ENCODE measurements at regions not wholly inside any gene's neighbourhood (a gene's known extent, or its start where the extent isn't known, plus 50 kb on each side); places are given as distances from the start of the nearest gene placed in this dataset.
A peak's percentile ranks its signal among the peaks of the same experiment; 100 is the strongest.
"Not testable (repeated sequence)": the region's sequence is repeated elsewhere in the genome, so short reads cannot be mapped to it uniquely, and the experiment has no call there.

- POLR2A ChIA-PET, result no interaction called here
- peak; percentile 22 for DNase-seq (ENCODE audit: extremely low spot score)
Observed at GRCh38 chr2:173720306-173720705, 244.9 kb downstream of the SP3 start.

GRCh38 chr2:173734797-173735196 lies 230.4 kb downstream of the SP3 start:
- ChIA-PET CTCF (no interaction called here), POLR2A (no interaction called here)
- TF ChIP-seq TARDBP (IDR thresholded peaks at IDR 0.05), result no peak
- no peak for TF ChIP-seq L3MBTL2 (conservative IDR thresholded peaks at IDR 0.05)
- no peak for TF ChIP-seq ARNT (IDR thresholded peaks at IDR 0.05)
- TF ChIP-seq SUZ12 (IDR thresholded peaks at IDR 0.05), result no peak
- TF ChIP-seq ELF4 (IDR thresholded peaks at IDR 0.05), result no peak
- TF ChIP-seq SP1 (IDR thresholded peaks at IDR 0.05), result no peak
- TF ChIP-seq FOXA1 (IDR thresholded peaks at IDR 0.05), result no peak
- no peak for TF ChIP-seq FOXM1 (IDR thresholded peaks at IDR 0.05; ENCODE audit: borderline replicate concordance)
- TF ChIP-seq FOXK2 (IDR thresholded peaks at IDR 0.05), result no peak
- TF ChIP-seq CTBP1 (IDR thresholded peaks at IDR 0.05; ENCODE audit: borderline replicate concordance), result no peak
- TF ChIP-seq BHLHE40 (IDR thresholded peaks at IDR 0.05; ENCODE audit: borderline replicate concordance), result no peak
- TF ChIP-seq PKNOX1 (IDR thresholded peaks at IDR 0.05), result no peak
- TF ChIP-seq ZNF384 (IDR thresholded peaks at IDR 0.05), result no peak
- DNase-seq (ENCODE audit: extremely low spot score), result no peak

More at GRCh38 chr2:173720306-173720705, 244.9 kb downstream of the SP3 start:
- TF ChIP-seq BHLHE40 (IDR thresholded peaks at IDR 0.05; ENCODE audit: borderline replicate concordance) (no peak), FOXA1 (IDR thresholded peaks at IDR 0.05) (no peak), ZNF384 (IDR thresholded peaks at IDR 0.05) (no peak)
- CTCF ChIA-PET, result no interaction called here

GRCh38 chr2:173737954-173738575 lies 227.1 kb downstream of the SP3 start:
- DNase-seq (ENCODE audit: extremely low spot score); CTCF ChIA-PET; POLR2A ChIA-PET: not testable (repeated sequence)

- no peak for TF ChIP-seq ZNF384 (IDR thresholded peaks at IDR 0.05)
- no peak for TF ChIP-seq TARDBP (IDR thresholded peaks at IDR 0.05)
- TF ChIP-seq SUZ12 (IDR thresholded peaks at IDR 0.05), result no peak
- TF ChIP-seq FOXA1 (IDR thresholded peaks at IDR 0.05), result no peak
- TF ChIP-seq LEF1 (IDR thresholded peaks at IDR 0.05; ENCODE audit: borderline replicate concordance), result no peak
- TF ChIP-seq PKNOX1 (IDR thresholded peaks at IDR 0.05), result no peak
- TF ChIP-seq L3MBTL2 (conservative IDR thresholded peaks at IDR 0.05), result no peak
- no peak for TF ChIP-seq SP1 (IDR thresholded peaks at IDR 0.05)
- TF ChIP-seq CTBP1 (IDR thresholded peaks at IDR 0.05; ENCODE audit: borderline replicate concordance), result no peak
- TF ChIP-seq ARNT (IDR thresholded peaks at IDR 0.05), result no peak
- no peak for TF ChIP-seq FOXM1 (IDR thresholded peaks at IDR 0.05; ENCODE audit: borderline replicate concordance)
- no peak for TF ChIP-seq BHLHE40 (IDR thresholded peaks at IDR 0.05; ENCODE audit: borderline replicate concordance)
- TF ChIP-seq FOXK2 (IDR thresholded peaks at IDR 0.05), result no peak
- ChIA-PET POLR2A (no interaction called here), CTCF (no interaction called here)
- no peak for DNase-seq (ENCODE audit: extremely low spot score)
Observed at GRCh38 chr2:173739006-173739405, 226.2 kb downstream of the SP3 start.

GRCh38 chr2:173740639-173741038 lies 224.5 kb downstream of the SP3 start:
- CTCF ChIA-PET, result no interaction called here
- TF ChIP-seq ELF4 (IDR thresholded peaks at IDR 0.05), result no peak
- no peak for TF ChIP-seq ZNF384 (IDR thresholded peaks at IDR 0.05)
- no peak for TF ChIP-seq ARNT (IDR thresholded peaks at IDR 0.05)
- no peak for TF ChIP-seq L3MBTL2 (conservative IDR thresholded peaks at IDR 0.05)
- TF ChIP-seq FOXK2 (IDR thresholded peaks at IDR 0.05), result no peak
- no peak for TF ChIP-seq PKNOX1 (IDR thresholded peaks at IDR 0.05)
- TF ChIP-seq CTBP1 (IDR thresholded peaks at IDR 0.05; ENCODE audit: borderline replicate concordance), result no peak
- DNase-seq (ENCODE audit: extremely low spot score), result no peak
- POLR2A ChIA-PET, result no interaction called here

GRCh38 chr2:173741759-173742158 lies 223.4 kb downstream of the SP3 start:
- ChIA-PET POLR2A (no interaction called here), CTCF (no interaction called here)
- TF ChIP-seq L3MBTL2 (conservative IDR thresholded peaks at IDR 0.05), result no peak
- no peak for TF ChIP-seq TARDBP (IDR thresholded peaks at IDR 0.05)
- TF ChIP-seq ARNT (IDR thresholded peaks at IDR 0.05), result no peak
- no peak for TF ChIP-seq FOXM1 (IDR thresholded peaks at IDR 0.05; ENCODE audit: borderline replicate concordance)
- TF ChIP-seq ZNF384 (IDR thresholded peaks at IDR 0.05), result no peak
- TF ChIP-seq SP1 (IDR thresholded peaks at IDR 0.05), result no peak
- TF ChIP-seq CTBP1 (IDR thresholded peaks at IDR 0.05; ENCODE audit: borderline replicate concordance), result no peak
- TF ChIP-seq PKNOX1 (IDR thresholded peaks at IDR 0.05), result no peak
- TF ChIP-seq FOXK2 (IDR thresholded peaks at IDR 0.05), result no peak
- no peak for TF ChIP-seq FOXA1 (IDR thresholded peaks at IDR 0.05)
- TF ChIP-seq NFRKB (IDR thresholded peaks at IDR 0.05), result no peak
- no peak for TF ChIP-seq SUZ12 (IDR thresholded peaks at IDR 0.05)
- TF ChIP-seq BHLHE40 (IDR thresholded peaks at IDR 0.05; ENCODE audit: borderline replicate concordance), result no peak
- no peak for TF ChIP-seq LEF1 (IDR thresholded peaks at IDR 0.05; ENCODE audit: borderline replicate concordance)
- no peak for TF ChIP-seq HDGF (IDR thresholded peaks at IDR 0.05; ENCODE audit: borderline replicate concordance)
- no peak for TF ChIP-seq ELF4 (IDR thresholded peaks at IDR 0.05)

More at GRCh38 chr2:173741759-173742158, 223.4 kb downstream of the SP3 start:
- DNase-seq (ENCODE audit: extremely low spot score), result peak; percentile 20
